ENCODE measurements at regions not wholly inside any gene's neighbourhood (a gene's known extent, or its start where the extent isn't known, plus 50 kb on each side); places are given as distances from the start of the nearest gene placed in this dataset.

DNA sequence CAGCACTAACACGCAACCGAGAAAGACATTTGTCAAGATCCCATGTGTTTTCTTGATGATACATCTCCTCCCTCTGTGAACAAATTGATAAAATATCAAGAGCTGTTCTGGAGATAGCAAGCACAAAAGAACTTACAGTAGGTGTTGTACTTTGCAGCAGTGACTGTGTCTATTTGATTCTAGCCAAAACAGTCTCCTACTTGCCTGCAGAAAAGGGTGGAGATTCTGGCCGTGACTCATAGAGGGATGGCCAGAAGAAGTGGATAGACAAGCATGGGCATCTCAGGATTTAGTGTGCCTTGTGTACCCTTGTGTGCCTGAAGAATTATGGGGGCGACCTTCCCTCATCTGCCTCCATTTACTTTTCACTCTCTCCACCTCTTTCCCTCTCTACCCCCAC lies 458.4 kb upstream of the LRRC7 start:
- TF ChIP-seq GATA2 (IDR thresholded peaks at IDR 0.05; ENCODE audit: low read depth, low read length), result no peak
- TF ChIP-seq GATA3 (IDR thresholded peaks at IDR 0.05; ENCODE audit: low read depth, low read length), result no peak

DNA sequence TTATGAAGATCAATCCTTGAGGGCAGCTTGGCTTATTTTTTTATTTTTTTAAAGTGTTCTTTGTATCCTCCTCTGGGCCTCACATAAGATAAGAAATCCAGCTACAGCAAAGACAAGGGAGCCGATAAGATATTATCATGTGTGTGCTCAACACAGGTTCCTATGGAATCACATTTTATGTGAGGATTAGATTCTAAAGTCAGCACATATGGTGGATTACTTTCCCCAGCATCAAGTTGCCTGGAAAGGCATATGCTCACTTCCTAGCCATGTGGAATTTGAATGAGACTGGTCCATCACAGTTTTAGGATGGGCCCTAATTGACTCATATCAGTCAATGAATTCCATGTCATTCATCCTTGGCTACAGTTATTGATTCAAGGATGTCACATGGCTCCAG lies 456.9 kb upstream of the LRRC7 start:
- TF ChIP-seq GATA2 (IDR thresholded peaks at IDR 0.05; ENCODE audit: low read depth, low read length), result no peak
- no peak for TF ChIP-seq GATA3 (IDR thresholded peaks at IDR 0.05; ENCODE audit: low read depth, low read length)

DNA sequence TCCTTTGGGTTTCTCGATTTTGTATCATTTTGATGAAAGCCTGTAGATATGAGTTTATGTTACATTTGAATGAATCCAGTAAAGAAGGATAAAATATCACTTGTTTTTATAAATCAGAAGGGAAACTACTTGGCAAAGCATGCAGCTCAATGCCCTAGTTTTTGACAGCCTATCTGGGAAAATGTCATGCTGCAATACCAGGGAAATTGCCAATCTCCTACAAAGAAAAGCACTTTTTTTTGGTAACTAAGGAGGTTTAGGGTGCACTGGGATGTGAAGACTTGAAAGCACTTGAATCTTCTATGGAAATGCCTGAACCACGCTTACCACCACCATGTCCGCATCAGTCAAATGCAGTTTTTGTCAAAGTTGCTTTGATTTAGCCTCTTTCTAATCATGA lies 446.9 kb upstream of the LRRC7 start:
- no peak for TF ChIP-seq GATA2 (IDR thresholded peaks at IDR 0.05; ENCODE audit: low read depth, low read length)

DNA sequence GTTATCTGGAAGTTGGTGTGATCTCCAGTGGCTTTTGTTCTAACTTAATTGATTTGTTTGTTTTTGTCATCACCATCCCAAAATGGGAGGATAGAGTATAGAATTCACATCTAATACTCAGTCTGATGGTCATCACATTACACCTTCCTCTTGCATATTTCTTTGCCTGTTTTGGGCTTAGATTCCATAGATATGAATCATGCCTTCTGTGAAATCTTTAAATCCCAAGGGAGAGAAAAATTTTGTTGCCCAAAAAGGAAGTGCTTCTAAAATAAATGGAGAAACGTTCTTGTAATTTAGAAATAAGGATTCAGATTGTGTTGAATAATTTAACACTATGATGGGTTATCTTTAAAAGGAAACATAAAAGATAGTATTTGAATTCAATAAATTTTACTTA lies 446.0 kb upstream of the LRRC7 start:
- TF ChIP-seq GATA2 (IDR thresholded peaks at IDR 0.05; ENCODE audit: low read depth, low read length), result no peak
- no peak for TF ChIP-seq GATA3 (IDR thresholded peaks at IDR 0.05; ENCODE audit: low read depth, low read length)

- no peak for TF ChIP-seq GATA2 (IDR thresholded peaks at IDR 0.05; ENCODE audit: low read depth, low read length)
- TF ChIP-seq GATA3 (IDR thresholded peaks at IDR 0.05; ENCODE audit: low read depth, low read length), result no peak
These were observed 445.3 kb upstream of the LRRC7 start for GRCh38 chr1:69122373-69122772.

GRCh38 chr1:69123486-69123885 lies 444.2 kb upstream of the LRRC7 start:
- TF ChIP-seq GATA3 (IDR thresholded peaks at IDR 0.05; ENCODE audit: low read depth, low read length) (no peak), GATA2 (IDR thresholded peaks at IDR 0.05; ENCODE audit: low read depth, low read length) (no peak)

DNA sequence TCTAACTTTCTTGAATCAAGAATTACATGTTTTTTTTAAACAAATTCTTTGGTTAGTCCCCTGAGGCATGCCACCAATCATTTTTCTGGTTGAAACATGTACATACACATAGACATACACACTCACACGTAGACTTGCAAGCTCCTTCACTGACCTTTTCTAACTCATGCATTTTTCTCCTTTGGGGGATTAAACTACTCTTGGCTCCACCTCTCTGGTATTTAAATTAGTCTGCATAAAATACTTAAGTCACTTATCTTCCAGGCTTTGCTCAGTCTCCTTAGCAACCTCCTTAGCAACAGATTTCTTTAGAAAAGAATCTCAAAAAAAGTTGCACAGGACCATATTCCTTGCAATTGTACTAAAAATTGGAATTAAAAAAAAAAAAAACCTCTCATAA lies 440.9 kb upstream of the LRRC7 start:
- TF ChIP-seq GATA3 (IDR thresholded peaks at IDR 0.05; ENCODE audit: low read depth, low read length), result no peak
- no peak for TF ChIP-seq GATA2 (IDR thresholded peaks at IDR 0.05; ENCODE audit: low read depth, low read length)

DNA sequence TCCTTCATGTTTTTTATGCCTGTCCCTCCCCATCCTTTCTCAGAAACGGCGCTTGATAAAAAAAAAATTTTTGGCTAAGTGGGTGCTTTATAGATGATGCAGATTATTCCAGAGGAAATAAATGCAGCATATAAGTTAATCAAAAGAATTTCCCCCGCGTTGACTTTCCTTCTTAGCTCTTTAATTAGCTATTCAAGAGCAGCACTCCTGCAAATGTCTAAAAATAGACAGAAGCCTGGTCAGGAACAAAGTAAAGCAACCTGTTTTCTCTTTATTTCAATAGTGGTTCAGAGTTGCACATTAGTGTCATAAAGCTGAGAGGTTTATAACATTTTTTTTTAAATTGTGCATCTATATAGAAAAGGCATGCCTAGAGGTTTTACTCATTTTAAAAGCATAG lies 439.5 kb upstream of the LRRC7 start:
- no peak for TF ChIP-seq GATA2 (IDR thresholded peaks at IDR 0.05; ENCODE audit: low read depth, low read length)
- TF ChIP-seq GATA3 (IDR thresholded peaks at IDR 0.05; ENCODE audit: low read depth, low read length), result no peak

GRCh38 chr1:69129538-69129937 lies 438.2 kb upstream of the LRRC7 start:
- no peak for TF ChIP-seq GATA3 (IDR thresholded peaks at IDR 0.05; ENCODE audit: low read depth, low read length)
- no peak for TF ChIP-seq GATA2 (IDR thresholded peaks at IDR 0.05; ENCODE audit: low read depth, low read length)

- TF ChIP-seq GATA3 (IDR thresholded peaks at IDR 0.05; ENCODE audit: low read depth, low read length), result no peak
These were observed 429.6 kb upstream of the LRRC7 start for GRCh38 chr1:69138172-69138571.

GRCh38 chr1:69139007-69139406 lies 428.7 kb upstream of the LRRC7 start:
- TF ChIP-seq GATA3 (IDR thresholded peaks at IDR 0.05; ENCODE audit: low read depth, low read length) (no peak), GATA2 (IDR thresholded peaks at IDR 0.05; ENCODE audit: low read depth, low read length) (no peak)

DNA sequence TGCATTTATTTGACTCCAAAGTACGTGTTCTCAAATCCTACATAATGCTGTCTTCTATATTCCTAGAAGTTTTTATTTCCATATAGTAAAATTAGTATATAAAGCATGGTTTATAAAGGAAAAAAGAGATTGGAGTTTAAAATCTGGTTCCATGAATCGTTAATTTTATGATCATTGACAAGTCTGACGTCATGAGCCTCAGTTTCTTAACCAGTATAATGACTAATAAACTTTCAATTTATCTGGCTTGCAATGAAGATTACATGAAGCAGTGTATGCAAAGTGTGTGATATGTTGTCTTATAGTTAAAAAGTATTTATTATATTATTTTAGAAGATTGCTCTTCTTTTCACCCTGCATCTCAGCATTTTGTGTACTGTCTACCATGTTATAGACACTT lies 421.4 kb upstream of the LRRC7 start:
- TF ChIP-seq GATA2 (IDR thresholded peaks at IDR 0.05; ENCODE audit: low read depth, low read length) (no peak), GATA3 (IDR thresholded peaks at IDR 0.05; ENCODE audit: low read depth, low read length) (no peak)

GRCh38 chr1:69148731-69149130 lies 419.0 kb upstream of the LRRC7 start:
- no peak for TF ChIP-seq GATA2 (IDR thresholded peaks at IDR 0.05; ENCODE audit: low read depth, low read length)
- no peak for TF ChIP-seq GATA3 (IDR thresholded peaks at IDR 0.05; ENCODE audit: low read depth, low read length)

DNA sequence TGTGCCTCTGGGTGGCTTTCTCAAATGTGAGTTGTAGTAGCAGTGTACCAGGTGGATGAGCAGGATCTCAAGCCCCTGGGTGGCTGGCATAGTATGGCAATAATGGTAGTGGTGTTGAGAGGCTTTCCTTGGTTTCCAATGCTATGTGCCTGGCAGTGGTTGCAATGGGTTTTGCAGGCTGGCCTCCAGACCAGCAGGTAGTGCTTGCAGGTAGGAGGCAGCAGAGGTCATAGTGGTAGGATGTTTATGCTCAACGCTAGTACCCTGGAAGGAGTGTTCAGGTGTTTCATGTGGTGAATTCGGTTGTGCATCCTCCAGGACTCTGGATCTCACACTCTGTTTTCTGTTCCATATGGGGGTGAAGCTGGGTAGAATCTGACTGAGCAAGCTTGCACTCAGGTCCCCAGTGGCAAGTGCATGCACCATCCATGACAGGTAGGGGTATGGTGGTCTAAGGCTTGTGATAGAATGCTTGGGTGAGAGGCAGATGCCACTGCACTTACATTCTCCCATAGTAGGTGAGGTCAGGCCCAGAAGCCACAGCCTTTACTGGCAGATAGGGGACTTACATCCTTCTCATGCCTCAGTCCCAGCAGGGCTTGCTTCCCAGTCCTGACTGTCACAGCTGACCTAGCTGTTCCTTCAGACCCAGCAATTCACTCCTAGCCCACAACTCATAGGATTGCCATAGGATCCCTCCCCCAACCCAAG lies 410.5 kb upstream of the LRRC7 start:
- TF ChIP-seq GATA3 (IDR thresholded peaks at IDR 0.05; ENCODE audit: low read depth, low read length) (no peak), GATA2 (IDR thresholded peaks at IDR 0.05; ENCODE audit: low read depth, low read length) (no peak)

- TF ChIP-seq GATA3 (IDR thresholded peaks at IDR 0.05; ENCODE audit: low read depth, low read length) (no peak), GATA2 (IDR thresholded peaks at IDR 0.05; ENCODE audit: low read depth, low read length) (no peak)
These were observed 404.5 kb upstream of the LRRC7 start for GRCh38 chr1:69163241-69163640.

GRCh38 chr1:69163779-69164178 lies 403.9 kb upstream of the LRRC7 start:
- TF ChIP-seq GATA3 (IDR thresholded peaks at IDR 0.05; ENCODE audit: low read depth, low read length), result no peak
- TF ChIP-seq GATA2 (IDR thresholded peaks at IDR 0.05; ENCODE audit: low read depth, low read length), result no peak
